K562 (cell line): ENCODE measurements at regions not wholly inside any gene's neighbourhood (a gene's known extent, or its start where the extent isn't known, plus 50 kb on each side); places are given as distances from the start of the nearest gene placed in this dataset.

Experiments used
- CCNT2 ChIP-seq: IDR thresholded peaks from 2 replicates; pipeline ENCODE4 v1.6.1; 2011; ENCODE audit warnings: borderline replicate concordance, low read depth, mild to moderate bottlenecking, moderate library complexity, mixed read lengths, low read length; ENCODE audit not compliant: insufficient read length; ENCODE audit errors: extremely low read depth
- GTF2A2 ChIP-seq: IDR thresholded peaks from 2 replicates; pipeline ENCODE4 v1.6.1; 2016; ENCODE audit warnings: mild to moderate bottlenecking, missing genetic modification characterization, missing compliant biosample characterization
- HDAC6 ChIP-seq: IDR thresholded peaks from 2 replicates; pipeline ENCODE4 v1.6.1; 2012; ENCODE audit warnings: low read depth, mild to moderate bottlenecking, control low read depth, inconsistent platforms, low read length, moderate library complexity
- HNRNPH1 ChIP-seq: fragments of 200-400 bp; formaldehyde crosslinking; optimal IDR thresholded peaks from 2 replicates; pipeline ENCODE3; 2017; ENCODE audit warnings: low read depth, mild to moderate bottlenecking, low read length, moderate library complexity
- ILK ChIP-seq: fragments of 450-650 bp; IDR thresholded peaks from 2 replicates; pipeline ENCODE4 v1.6.1; 2016; ENCODE audit warnings: missing genetic modification characterization, low read depth, mild to moderate bottlenecking, missing compliant biosample characterization, moderate library complexity, borderline replicate concordance
- JUND ChIP-seq, 2 experiments: IDR thresholded peaks; 2 replicates in 1 of 2; 3 replicates in 1 of 2; pipeline ENCODE4 v1.6.1; 2011; ENCODE audit warnings: borderline replicate concordance in 2 of 2, low read depth in 2 of 2, low read length in 2 of 2, improper control_type of control experiment in 1 of 2, missing biosample characterization in 1 of 2, missing genetic modification characterization in 1 of 2, missing genetic modification reagents in 1 of 2
- PRMT5 ChIP-seq: sonication (generic); formaldehyde crosslinking; IDR thresholded peaks from 2 replicates; pipeline ENCODE4 v1.5.0; 2020; ENCODE audit warnings: missing genetic modification reagents
- RBM14 ChIP-seq: fragments of 200-400 bp; formaldehyde crosslinking; IDR thresholded peaks from 2 replicates; pipeline ENCODE4 v1.6.1; 2018; ENCODE audit warnings: low read depth, mild to moderate bottlenecking, low read length, moderate library complexity, borderline replicate concordance; ENCODE audit not compliant: insufficient read depth
- SLC30A9 ChIP-seq: fragments of 250-450 bp; sonication (Bioruptor Pico); IDR thresholded peaks from 2 replicates; pipeline ENCODE4 v1.8.0; 2022; ENCODE audit warnings: mild to moderate bottlenecking, moderate library complexity
- ZSCAN32 ChIP-seq: fragments of 450-650 bp; formaldehyde crosslinking; IDR thresholded peaks from 2 replicates; pipeline ENCODE4 v1.4.0; 2020; ENCODE audit warnings: mild to moderate bottlenecking, moderate library complexity
- TF ChIP-seq, protein P1 (sequence below), 3 experiments: fragments of 200-800 bp in 1 of 3; fragments of 250-450 bp in 1 of 3; fragments of 450-650 bp in 1 of 3; sonication (Bioruptor Pico) in 1 of 3; sonication (Bioruptor generic) in 1 of 3; formaldehyde crosslinking in 1 of 3; IDR thresholded peaks; 2 replicates each; pipeline versions ENCODE4 v1.6.1 to v1.8.0; 2016 to 2022; ENCODE audit warnings: mild to moderate bottlenecking in 2 of 3, missing genetic modification characterization in 2 of 3, missing compliant biosample characterization in 1 of 3, moderate library complexity in 1 of 3
- TF ChIP-seq, protein P2 (sequence below), 3 experiments: fragments of 200-800 bp in 1 of 3; sonication (Bioruptor generic) in 1 of 3; sonication (generic) in 1 of 3; formaldehyde crosslinking in 1 of 3; IDR thresholded peaks; 2 replicates each; pipeline versions ENCODE4 v1.6.1 to v1.8.0; 2016 to 2022; ENCODE audit warnings: mild to moderate bottlenecking in 2 of 3, missing compliant biosample characterization in 2 of 3, missing genetic modification characterization in 2 of 3, missing genetic modification reagents in 1 of 3
- TF ChIP-seq, protein P3 (sequence below): fragments of 250-450 bp; sonication (Bioruptor Pico); IDR thresholded peaks from 2 replicates; pipeline ENCODE4 v1.8.0; 2022; ENCODE audit warnings: moderate library complexity, mild to moderate bottlenecking, inconsistent platforms

DNA sequence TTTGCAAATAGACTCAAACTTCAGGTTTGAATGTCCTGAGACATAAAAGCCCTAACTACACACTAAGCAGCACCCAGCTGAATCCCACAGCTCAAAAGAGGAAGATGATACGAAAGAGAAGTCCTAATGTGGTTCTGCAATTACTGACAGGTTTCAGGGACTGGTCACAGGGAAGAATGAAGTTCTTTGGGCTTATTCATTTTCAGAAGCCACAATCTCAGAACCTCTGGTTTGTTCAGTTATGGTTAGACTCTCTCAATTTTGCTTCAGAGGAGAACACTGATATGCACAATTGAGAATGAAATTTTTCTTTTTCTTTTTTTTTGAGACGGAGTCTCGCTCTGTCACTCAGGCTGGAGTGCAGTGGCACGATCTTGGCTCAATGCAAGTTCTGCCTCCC lies 94.6 kb upstream of the FAM180A start (continued):
- TF ChIP-seq, protein P1, sequence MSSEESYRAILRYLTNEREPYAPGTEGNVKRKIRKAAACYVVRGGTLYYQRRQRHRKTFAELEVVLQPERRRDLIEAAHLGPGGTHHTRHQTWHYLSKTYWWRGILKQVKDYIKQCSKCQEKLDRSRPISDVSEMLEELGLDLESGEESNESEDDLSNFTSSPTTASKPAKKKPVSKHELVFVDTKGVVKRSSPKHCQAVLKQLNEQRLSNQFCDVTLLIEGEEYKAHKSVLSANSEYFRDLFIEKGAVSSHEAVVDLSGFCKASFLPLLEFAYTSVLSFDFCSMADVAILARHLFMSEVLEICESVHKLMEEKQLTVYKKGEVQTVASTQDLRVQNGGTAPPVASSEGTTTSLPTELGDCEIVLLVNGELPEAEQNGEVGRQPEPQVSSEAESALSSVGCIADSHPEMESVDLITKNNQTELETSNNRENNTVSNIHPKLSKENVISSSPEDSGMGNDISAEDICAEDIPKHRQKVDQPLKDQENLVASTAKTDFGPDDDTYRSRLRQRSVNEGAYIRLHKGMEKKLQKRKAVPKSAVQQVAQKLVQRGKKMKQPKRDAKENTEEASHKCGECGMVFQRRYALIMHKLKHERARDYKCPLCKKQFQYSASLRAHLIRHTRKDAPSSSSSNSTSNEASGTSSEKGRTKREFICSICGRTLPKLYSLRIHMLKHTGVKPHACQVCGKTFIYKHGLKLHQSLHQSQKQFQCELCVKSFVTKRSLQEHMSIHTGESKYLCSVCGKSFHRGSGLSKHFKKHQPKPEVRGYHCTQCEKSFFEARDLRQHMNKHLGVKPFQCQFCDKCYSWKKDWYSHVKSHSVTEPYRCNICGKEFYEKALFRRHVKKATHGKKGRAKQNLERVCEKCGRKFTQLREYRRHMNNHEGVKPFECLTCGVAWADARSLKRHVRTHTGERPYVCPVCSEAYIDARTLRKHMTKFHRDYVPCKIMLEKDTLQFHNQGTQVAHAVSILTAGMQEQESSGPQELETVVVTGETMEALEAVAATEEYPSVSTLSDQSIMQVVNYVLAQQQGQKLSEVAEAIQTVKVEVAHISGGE (CRISPR knock-in tag; IDR thresholded peaks at IDR 0.05) = no peak
- TF ChIP-seq HDAC6 (no peak), PRMT5 (no peak), JUND (IDR thresholded peaks at IDR 0.05; ENCODE audit: borderline replicate concordance, low read depth, low read length) (no peak), JUND (tag; IDR thresholded peaks at IDR 0.05; ENCODE audit: borderline replicate concordance, low read depth, low read length) (no peak), CCNT2 (no peak), ZSCAN32 (CRISPR knock-in tag) (no peak), SLC30A9 (CRISPR knock-in tag) (no peak), GTF2A2 (tag) (no peak), ILK (tag) (no peak), RBM14 (no peak), HNRNPH1 (no peak)
- TF ChIP-seq, protein P2, sequence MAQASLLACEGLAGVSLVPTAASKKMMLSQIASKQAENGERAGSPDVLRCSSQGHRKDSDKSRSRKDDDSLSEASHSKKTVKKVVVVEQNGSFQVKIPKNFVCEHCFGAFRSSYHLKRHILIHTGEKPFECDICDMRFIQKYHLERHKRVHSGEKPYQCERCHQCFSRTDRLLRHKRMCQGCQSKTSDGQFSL (CRISPR knock-in tag; IDR thresholded peaks at IDR 0.05) = no peak
- TF ChIP-seq, protein P2 (tag; IDR thresholded peaks at IDR 0.05) = no peak
- TF ChIP-seq, protein P3, sequence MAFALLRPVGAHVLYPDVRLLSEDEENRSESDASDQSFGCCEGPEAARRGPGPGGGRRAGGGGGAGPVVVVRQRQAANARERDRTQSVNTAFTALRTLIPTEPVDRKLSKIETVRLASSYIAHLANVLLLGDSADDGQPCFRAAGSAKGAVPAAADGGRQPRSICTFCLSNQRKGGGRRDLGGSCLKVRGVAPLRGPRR (CRISPR knock-in tag) = no peak
- TF ChIP-seq, all 486 proteins: peak for 0
